ENCODE measurements at regions not wholly inside any gene's neighbourhood (a gene's known extent, or its start where the extent isn't known, plus 50 kb on each side); places are given as distances from the start of the nearest gene placed in this dataset.

DNA sequence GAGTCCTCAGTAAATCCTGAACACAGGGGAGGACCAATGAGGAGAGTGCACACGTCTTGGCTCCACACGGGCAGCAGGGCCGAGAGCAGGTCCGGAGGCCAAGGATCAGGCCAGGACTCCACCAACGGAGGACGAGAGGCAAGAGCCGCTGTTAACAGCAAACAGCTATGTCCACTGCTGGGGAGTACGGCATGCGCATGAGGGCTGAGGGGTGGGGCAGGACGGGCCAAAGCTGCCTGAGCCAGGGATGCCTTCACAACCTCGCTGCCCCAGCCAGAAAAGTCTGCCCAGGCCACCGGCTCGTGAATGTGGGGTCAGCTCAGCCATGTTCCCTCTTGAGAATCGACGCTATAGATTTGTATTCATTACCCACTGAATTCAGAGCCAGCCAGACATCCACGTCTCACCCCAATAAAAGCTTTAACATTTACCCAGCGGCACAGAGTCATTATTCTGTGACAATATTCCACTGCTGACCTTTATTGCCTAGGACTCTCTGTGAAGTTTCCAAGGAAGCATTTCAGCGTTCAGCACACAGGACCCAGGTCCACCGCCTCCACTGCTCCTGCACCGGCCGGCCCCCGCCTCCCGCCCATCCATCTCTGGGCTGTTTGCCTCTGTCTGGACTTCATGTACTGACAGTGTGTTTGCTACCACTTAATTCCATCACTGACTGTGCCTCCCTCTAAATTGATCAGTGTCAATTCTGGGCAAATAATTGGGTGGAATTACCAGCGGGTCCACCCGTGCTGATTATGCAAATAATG lies 384.9 kb downstream of the SHANK2 start:
- TF ChIP-seq, protein P1, sequence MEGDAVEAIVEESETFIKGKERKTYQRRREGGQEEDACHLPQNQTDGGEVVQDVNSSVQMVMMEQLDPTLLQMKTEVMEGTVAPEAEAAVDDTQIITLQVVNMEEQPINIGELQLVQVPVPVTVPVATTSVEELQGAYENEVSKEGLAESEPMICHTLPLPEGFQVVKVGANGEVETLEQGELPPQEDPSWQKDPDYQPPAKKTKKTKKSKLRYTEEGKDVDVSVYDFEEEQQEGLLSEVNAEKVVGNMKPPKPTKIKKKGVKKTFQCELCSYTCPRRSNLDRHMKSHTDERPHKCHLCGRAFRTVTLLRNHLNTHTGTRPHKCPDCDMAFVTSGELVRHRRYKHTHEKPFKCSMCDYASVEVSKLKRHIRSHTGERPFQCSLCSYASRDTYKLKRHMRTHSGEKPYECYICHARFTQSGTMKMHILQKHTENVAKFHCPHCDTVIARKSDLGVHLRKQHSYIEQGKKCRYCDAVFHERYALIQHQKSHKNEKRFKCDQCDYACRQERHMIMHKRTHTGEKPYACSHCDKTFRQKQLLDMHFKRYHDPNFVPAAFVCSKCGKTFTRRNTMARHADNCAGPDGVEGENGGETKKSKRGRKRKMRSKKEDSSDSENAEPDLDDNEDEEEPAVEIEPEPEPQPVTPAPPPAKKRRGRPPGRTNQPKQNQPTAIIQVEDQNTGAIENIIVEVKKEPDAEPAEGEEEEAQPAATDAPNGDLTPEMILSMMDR (IDR thresholded peaks at IDR 0.05), result no peak

DNA sequence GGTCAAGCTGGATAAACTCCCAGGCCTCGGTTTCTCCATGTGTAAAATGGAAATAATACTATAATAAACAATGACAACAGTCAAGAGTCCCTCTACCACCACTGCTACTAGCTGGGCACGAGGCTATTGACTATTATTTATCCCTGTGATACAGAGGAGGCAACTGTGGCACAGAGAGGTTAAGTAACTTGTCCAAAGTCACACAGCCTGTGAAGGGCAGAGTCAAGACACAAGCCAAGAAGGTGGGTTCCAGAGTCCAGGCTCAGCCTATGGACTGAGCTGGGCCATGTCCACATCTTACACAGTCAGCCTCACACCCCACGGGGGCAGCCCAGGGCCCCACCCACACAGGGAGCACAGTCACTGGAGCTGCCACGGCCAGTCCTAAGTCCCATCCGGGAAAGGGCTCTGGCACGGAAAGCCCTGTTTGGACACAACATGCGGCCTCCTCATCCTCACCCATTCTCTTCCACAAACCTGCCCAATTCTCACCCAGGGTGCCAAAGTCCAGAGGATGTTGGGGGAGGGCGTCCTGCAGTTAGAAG lies 384.0 kb downstream of the SHANK2 start:
- TF ChIP-seq, protein P1 (IDR thresholded peaks at IDR 0.05), result no peak

DNA sequence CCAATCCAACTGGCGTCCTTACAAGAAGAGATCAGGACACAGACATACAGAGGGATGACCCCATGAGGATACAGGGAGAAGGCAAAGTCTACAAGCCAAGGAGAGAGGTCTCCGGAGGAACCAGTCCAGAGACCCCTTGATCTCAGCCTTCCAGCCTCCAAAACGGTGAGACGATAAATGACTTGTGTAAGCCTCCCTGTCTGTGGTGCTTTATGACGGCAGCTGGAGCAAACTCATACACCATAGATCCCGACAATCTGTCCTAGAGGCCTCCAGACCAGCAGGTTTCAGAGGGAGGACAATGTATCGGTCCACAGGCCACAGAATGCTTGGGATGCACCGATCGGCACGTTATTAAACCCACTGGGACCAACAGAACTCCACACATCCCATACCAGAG lies 383.3 kb downstream of the SHANK2 start:
- TF ChIP-seq, protein P1 (IDR thresholded peaks at IDR 0.05), result no peak

DNA sequence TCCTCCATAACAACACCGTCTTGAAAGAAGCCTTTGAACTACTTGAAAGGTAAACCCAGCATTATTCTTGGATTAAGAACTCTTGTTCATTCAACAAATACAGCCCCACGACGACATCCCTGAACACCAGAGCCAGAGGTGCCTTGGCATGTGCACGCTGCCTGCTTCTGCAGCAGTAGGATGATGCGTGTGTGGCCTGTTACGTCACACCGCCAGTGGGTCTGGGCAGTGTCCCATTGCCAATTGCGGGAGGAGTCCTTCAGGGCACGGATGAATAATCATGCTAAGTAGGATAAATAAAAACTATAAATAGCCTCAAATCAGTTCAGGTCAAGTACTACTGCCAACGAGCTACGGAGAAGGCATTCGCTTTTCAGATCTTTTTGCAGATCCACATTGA lies 380.5 kb downstream of the SHANK2 start:
- TF ChIP-seq, protein P1 (IDR thresholded peaks at IDR 0.05), result no peak

DNA sequence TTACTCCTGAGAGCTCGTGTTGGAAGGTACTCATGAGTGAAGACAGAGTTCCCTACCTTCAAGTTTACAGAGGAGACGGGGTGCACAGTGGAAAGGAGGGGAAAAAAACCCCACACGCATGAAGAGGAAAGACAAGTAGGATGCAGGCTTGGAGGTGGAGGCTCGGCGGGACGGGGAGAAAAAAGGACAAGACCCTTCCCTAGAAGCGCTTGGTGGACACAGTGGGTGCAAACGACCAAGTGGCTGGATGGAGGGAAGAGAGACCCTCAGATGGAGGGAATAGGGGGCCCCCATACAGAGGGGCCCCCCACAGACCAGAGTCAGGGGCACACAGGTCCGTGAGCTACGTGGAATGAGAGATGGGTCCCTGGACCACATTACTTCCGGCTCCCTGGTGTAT lies 380.1 kb downstream of the SHANK2 start:
- TF ChIP-seq, protein P1 (IDR thresholded peaks at IDR 0.05), result no peak

DNA sequence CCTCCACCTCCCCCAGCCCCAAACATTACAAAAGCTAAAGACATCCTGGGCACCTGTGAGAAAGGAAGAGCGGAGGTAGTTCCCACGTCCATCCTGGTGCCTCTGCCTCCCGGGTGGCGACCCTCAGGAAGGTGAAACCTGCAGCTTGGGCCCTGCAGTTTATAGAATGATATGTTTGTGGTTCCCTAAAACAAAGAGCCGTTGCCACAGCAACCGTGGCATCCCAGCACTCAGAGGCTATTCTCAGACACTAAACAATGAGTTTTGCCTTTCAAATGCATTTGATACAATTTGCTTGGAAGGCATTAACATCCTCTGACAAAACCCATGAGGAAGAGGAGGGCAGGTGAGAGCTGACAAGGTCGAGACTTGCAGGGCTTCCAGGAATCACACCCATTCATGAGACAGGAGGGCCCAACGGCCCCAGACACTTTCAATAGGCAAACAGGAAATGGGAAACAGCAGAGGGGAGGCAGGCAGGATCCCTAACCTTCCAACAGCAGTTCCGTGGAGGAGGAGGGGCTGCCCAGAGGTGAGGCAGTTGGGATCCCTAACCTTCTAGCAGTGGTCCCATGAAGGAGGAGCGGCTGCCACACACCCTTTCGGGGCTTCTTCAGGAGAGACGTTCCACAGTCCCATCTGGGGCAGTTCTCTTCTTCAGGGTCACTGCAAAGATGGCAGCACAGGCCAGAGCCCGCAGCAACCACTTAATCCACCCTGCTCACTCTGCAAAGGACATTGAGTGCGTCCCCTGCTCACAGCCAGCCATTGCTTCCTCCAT lies 379.2 kb downstream of the SHANK2 start:
- TF ChIP-seq, protein P1 (IDR thresholded peaks at IDR 0.05), result no peak

DNA sequence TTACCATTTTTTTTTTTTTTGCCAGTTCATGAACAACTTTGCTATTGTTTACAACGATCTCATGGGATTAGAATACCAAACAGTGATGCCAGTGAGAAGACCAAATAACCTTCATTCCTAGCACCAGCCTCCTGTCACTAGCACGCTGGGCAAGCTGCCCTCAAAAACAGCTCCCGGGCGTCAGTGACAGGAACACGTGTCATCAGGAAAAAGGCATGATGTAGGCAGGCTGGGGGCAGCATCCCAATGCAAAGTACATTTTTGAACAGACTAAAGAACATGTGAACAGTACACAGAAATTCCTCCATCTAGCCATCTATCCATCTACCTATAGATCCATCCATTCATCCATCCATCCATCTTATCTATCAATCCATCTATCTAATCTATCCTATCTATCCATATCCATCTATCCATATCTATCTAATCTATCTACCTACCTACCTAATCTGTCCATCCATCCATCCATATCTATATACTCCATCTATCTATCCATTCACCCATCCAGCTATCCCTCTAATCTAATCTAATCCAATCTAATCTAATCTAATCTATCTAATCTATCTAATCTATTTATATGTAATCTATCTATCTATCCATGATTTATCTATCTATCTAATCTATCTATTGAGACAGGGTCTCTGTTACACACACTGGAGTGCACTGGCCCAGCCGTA lies 378.5 kb downstream of the SHANK2 start:
- TF ChIP-seq, protein P1 (IDR thresholded peaks at IDR 0.05), result no peak

Data from LNCAP (cell line).